ENCODE measurements at regions not wholly inside any gene's neighbourhood (a gene's known extent, or its start where the extent isn't known, plus 50 kb on each side); places are given as distances from the start of the nearest gene placed in this dataset.
A peak's percentile ranks its signal among the peaks of the same experiment; 100 is the strongest.

DNA sequence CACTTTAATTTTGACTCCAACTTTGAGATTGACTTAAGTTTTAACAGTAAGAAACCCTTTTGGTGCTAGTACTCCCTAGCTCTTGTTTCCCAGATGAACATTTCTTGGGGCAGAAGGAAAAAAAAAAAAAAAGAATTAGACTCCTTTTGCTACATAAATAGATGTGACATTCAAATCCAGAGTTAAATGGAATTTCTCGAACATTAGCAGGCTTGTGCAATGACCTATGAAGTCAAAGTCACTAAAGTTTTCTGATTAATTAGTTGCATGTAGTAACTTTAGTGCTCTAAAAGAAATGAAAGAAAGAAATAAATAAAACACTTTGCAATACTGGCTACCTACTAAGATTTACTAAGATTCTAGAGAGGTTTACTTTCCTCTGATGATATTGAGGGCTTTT is 106.8 kb downstream of the TMEM174 start:
- H3K27me3 Mint-ChIP-seq = peaks cover 32% of the 10 kb centered on the region
- DNase-seq (ENCODE audit: extremely low spot score, unreplicated experiment) = no peak
- peaks cover 66% of the 10 kb centered on the region for H3K4me1 Mint-ChIP-seq (ENCODE audit: unreplicated experiment)
- H3K27ac Mint-ChIP-seq = peak overlapping the region; percentile 4
- no peaks in the 10 kb centered on the region for H3K36me3 Mint-ChIP-seq
- peak overlapping the region; percentile 13 for H3K4me3 Mint-ChIP-seq
- TF ChIP-seq, protein P1, sequence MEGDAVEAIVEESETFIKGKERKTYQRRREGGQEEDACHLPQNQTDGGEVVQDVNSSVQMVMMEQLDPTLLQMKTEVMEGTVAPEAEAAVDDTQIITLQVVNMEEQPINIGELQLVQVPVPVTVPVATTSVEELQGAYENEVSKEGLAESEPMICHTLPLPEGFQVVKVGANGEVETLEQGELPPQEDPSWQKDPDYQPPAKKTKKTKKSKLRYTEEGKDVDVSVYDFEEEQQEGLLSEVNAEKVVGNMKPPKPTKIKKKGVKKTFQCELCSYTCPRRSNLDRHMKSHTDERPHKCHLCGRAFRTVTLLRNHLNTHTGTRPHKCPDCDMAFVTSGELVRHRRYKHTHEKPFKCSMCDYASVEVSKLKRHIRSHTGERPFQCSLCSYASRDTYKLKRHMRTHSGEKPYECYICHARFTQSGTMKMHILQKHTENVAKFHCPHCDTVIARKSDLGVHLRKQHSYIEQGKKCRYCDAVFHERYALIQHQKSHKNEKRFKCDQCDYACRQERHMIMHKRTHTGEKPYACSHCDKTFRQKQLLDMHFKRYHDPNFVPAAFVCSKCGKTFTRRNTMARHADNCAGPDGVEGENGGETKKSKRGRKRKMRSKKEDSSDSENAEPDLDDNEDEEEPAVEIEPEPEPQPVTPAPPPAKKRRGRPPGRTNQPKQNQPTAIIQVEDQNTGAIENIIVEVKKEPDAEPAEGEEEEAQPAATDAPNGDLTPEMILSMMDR (conservative IDR thresholded peaks at IDR 0.05) = no peak
- peaks cover 4% of the 10 kb centered on the region for H3K9me3 Mint-ChIP-seq

DNA sequence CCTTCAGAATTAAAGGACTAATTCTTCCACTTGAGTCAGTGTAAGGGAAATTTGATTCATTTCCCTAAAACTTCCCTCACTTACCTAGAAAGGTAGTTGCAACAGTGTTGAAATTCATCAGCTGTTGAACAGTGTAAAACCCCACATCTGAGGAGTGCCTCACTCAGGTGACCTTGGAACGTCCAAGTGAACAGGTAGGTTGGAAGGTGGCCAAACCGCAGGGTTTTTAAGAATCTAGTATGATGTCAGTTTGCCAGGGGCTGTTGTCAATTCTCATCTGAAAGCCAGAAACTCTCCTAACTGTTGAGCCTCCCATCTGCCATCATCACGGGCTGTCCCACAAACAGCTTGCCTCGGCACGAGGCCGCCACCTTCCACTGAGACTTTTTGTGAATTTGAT is 105.7 kb downstream of the TMEM174 start:
- TF ChIP-seq, protein P1 (conservative IDR thresholded peaks at IDR 0.05) = no peak
- Mint-ChIP-seq H3K27me3 (peaks cover 27% of the 10 kb centered on the region), H3K4me1 (ENCODE audit: unreplicated experiment) (peaks cover 58% of the 10 kb centered on the region), H3K9me3 (no peaks in the 10 kb centered on the region), H3K27ac (peak overlapping the region; percentile 75), H3K4me3 (no peak overlapping the region), H3K36me3 (no peaks in the 10 kb centered on the region)
- DNase-seq (ENCODE audit: extremely low spot score, unreplicated experiment) = no peak

GRCh38 chr5:73274881-73275663 is 102.1 kb downstream of the TMEM174 start:
- Mint-ChIP-seq H3K4me1 (ENCODE audit: unreplicated experiment) (peaks cover 26% of the 10 kb centered on the region), H3K27me3 (peaks cover 20% of the 10 kb centered on the region), H3K4me3 (no peak overlapping the region), H3K36me3 (no peaks in the 10 kb centered on the region), H3K27ac (no peak overlapping the region), H3K9me3 (no peaks in the 10 kb centered on the region)
- TF ChIP-seq, protein P1 (conservative IDR thresholded peaks at IDR 0.05) = no peak
- DNase-seq (ENCODE audit: extremely low spot score, unreplicated experiment) = no peak

GRCh38 chr5:73274121-73274520 is 101.1 kb downstream of the TMEM174 start:
- Mint-ChIP-seq H3K9me3 (no peaks in the 10 kb centered on the region), H3K27ac (no peak overlapping the region), H3K4me3 (no peak overlapping the region), H3K27me3 (peaks cover 25% of the 10 kb centered on the region), H3K36me3 (no peaks in the 10 kb centered on the region), H3K4me1 (ENCODE audit: unreplicated experiment) (peaks cover 17% of the 10 kb centered on the region)
- no peak for DNase-seq (ENCODE audit: extremely low spot score, unreplicated experiment)
- TF ChIP-seq, protein P1 (conservative IDR thresholded peaks at IDR 0.05) = no peak

DNA sequence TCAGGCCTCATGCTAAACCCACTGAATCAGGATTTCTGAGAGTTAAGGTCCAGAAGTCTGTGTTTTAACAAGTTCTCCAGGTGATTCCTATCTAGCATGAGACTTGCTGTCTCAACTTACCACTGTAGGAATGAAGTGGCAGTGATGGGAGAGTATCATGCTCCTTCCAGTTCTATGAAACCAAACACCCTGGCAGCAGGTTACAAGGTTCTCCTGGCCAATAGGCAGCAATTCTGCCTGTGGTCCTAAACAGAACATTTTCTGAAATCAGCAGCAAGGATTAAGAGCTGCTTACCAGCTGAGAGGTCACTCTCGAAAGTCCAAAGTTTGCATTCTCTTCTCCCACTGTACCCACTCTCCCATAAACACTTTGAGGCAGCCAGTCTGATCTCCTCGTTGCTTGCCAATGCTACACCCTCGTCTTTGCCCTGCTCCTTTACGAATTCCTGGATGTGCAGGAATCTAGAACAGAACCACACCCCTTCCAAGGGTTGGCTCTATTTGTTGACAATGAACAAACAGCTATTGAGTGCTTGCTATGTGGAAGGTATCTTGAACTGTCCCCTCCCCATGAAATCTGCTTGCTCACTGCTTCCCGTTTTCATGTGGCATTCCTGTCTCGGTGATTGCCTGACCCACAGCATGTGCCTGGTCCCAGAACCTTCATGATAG is 100.5 kb downstream of the TMEM174 start:
- DNase-seq (ENCODE audit: extremely low spot score, unreplicated experiment) = no peak
- TF ChIP-seq, protein P1 (conservative IDR thresholded peaks at IDR 0.05) = no peak
- Mint-ChIP-seq H3K27me3 (peaks cover 26% of the 10 kb centered on the region), H3K9me3 (no peaks in the 10 kb centered on the region), H3K27ac (no peak overlapping the region), H3K4me1 (ENCODE audit: unreplicated experiment) (peaks cover 14% of the 10 kb centered on the region), H3K4me3 (no peak overlapping the region), H3K36me3 (no peaks in the 10 kb centered on the region)
